ENCODE measurements at regions not wholly inside any gene's neighbourhood (a gene's known extent, or its start where the extent isn't known, plus 50 kb on each side); places are given as distances from the start of the nearest gene placed in this dataset.
A peak's percentile ranks its signal among the peaks of the same experiment; 100 is the strongest.

DNA sequence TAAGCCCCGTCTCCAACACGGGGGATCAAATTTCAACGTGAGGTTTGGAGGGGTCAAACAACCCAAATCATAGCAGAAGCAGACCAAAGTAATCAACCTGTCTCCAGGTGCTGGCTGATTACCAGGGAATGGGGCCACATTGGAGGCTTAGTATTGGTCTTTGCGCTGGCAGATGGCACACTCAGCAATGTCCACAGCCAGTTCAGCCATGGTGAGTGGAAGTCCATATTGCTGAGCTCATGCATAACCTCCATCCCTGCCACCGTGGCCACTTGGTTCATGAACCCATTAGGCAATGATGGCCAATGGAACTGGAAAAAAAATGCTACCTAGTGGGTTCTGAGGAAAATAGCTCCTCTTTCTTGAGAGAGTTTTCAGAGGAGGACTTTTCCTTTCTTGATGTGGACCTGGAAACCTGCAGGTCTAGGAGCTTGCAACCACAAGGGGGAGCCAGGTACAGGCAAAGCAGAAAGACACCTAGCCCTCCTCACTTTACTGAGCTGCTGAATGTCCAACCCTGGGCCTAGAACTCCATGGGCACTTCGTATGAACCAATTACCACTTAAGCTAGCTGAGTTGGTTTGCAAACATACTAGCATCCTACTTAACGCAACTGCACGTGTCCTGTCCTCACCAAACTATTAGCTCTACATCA lies 128.0 kb upstream of the GYPC start:
- DNase-seq: no peak

GRCh38 chr2:126531029-126531428 lies 124.9 kb upstream of the GYPC start:
- no peak for DNase-seq

GRCh38 chr2:126534478-126534877 lies 121.5 kb upstream of the GYPC start:
- no peak for DNase-seq

DNA sequence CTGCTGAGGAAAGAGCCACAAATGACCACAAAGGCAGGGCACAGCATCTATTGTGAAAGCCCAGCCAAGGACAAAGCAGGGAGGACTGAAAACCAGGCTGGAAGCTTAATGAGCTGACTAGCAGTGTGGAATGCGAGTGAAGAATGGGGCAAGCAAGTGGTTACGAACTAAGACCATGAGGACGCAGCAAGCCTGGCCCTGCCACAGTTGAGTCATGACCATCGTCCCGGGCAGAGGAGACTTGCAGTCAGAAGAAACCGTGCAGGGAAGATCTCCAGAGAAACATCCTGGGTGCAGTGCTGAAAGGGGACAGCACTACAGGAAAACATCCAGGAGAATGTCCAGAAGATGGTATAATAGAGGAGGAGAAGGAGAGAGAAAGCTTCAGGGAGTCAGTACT lies 120.5 kb upstream of the GYPC start:
- no peak for DNase-seq

DNA sequence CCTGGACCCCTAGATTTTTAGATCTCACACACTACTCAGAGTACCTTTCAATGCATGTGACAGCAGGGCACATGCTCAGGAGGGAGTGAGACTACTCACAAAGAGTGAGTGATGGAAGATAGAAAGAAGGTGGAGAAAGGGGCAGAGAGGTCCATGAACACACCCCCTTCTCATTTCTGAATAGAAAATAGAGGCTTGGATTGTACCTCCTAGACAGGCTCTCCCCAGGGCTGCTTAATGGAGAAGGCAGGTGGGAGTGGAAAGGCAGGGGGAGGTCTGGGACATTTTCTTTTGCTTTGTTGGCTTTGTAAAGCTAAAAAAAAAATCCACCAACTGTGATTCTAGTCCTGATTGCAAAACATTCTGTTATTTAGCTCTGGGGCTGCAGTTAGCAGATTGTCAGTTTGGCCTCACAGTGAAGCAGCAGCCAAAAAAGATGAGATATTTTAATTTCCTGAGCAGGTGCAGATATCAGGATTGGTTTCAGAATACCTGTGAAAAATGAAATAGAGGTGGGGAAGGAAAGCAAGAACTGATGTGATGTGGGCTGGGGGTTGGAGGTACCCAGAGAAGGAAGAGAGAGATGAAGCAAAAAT lies 119.3 kb upstream of the GYPC start:
- DNase-seq: no peak

GRCh38 chr2:126539101-126539500 lies 116.9 kb upstream of the GYPC start:
- DNase-seq: no peak

DNA sequence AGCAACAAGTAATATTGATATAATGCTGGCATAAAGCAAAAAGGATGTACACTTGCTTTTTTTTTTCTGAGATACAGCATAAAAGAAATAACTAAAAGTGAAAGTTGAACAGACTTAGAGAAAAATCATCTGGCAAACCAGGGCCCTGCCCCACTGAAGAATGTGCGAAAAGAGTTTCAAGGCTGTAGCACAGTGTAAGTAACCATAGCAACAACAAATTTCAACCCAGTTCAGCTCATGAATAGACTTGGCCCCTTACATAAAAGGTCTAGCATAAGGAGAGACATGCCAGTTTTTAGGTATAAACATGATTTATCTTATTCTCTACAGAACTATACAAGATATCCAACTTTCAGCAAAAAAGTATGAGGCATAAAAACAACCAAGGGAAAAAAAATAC lies 113.7 kb upstream of the GYPC start:
- DNase-seq: no peak

DNA sequence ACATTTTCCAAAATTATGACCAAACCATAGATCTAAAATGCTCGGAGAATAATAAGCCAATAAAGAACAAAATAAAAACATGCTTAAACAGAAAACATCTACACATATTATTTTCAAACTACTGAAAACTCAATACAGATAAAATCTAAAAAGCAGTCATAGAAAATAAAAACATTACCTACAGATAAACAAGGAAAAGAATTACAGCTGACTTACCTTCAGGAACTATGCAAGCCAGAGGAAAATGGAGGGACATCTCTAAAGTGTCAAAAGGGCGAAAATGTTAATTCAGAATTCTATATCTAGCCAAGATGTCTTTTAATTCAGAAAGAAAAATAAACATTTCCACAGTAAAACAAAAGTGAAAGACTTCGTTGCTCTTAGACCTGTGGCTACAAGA lies 112.9 kb upstream of the GYPC start:
- peak; percentile 1 for DNase-seq

GRCh38 chr2:126558029-126558428 lies 97.9 kb upstream of the GYPC start:
- DNase-seq: no peak

GRCh38 chr2:126568734-126569133 lies 87.2 kb upstream of the GYPC start:
- no peak for DNase-seq

DNA sequence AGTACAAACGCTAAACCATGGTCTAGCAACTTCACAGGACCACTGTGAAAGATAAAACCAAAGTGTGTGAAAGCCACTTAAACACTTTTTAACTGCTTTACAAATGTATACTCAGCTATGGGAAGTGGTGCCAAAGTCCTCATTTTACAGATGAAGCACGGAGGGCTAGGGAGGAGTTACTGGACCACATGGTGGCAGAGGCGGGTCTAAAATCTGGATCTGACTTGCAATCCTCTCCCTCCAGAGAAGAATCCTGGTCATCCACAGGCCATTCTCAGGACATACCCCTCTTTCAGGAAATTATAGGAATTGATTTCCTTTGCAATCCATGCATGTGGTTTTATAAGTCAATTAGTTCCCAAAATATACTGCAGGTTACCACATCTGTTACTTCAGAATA lies 84.6 kb upstream of the GYPC start:
- DNase-seq: no peak

DNA sequence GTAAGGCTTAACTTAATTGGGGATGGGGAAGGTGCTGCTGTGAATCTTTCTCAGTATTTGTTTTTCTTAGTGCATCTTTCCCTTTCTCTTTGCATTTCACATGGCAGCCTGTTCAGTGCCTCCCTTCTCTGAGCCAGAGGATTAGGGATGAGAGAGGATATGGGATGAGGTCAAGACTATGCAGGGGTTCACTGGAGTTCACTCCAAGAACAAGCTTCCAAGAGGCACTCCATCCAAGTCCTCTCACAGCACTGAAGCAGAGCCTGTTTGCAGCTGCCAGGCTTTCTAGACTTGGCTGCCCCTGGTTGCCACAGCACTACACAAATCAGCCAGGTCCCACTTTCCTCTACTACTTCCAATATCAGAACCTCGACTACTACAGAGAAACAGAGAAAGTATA lies 80.3 kb upstream of the GYPC start:
- DNase-seq: no peak

DNA sequence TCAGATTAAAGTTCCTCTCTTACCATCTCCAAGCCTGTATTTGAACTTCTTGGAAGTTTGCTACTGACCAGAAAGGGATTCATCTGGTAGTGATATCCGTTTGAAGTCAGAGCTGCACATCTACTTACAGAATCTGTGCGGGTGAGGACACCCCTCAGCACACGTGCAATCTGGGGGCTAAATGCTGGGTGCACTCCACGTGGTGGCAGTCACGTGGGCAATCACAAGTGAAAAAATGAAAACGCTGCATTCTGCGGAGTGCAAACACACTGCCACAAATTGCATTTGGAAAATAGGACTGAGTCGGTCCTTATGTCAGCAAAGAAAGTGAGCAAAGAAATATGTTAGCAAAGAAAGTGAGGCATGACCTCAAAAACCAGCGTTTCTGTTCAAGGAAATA lies 76.1 kb upstream of the GYPC start:
- no peak for DNase-seq

DNA sequence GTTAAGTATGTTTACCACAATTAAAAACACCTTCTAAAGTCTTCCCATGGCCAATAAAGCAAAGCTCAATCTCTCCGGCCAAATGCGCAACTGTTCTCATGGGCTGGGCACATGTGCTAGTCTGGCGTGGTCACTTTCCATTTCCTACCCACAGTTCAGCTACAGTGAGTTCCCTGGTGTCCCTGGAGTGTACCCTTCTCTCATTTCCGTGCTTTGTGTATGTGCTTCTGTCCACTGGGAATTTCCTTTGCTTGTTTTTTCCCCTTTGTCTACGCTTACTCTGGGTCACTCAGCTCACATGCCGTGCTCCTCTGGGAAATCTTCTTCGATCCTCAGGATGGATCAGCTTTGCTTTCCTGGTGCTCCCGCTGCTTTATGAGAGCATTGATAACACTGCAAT lies 69.6 kb upstream of the GYPC start:
- DNase-seq: no peak

- no peak for DNase-seq
Measured at GRCh38 chr2:126599062-126599461, 56.9 kb upstream of the GYPC start.

DNA sequence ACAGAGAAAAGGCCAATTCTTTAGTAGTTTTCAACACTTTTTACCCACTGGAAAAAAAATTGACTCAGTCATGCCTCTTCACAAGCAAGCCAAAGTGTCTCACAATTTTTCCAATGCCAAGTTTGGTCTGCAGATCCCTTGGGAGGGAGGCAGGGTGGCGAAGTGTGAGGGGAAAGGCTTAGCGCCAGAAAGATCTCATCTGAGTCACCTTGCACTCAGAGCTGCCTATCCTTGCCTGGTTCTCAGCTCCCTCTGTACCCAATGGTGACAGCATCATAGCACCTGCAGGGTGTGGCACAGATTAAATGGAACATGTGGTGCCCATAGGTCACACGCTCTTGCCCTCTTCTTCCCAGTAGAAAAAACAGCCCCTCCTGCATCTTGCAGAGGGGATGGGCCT lies 55.2 kb upstream of the GYPC start:
- no peak for DNase-seq

DNA sequence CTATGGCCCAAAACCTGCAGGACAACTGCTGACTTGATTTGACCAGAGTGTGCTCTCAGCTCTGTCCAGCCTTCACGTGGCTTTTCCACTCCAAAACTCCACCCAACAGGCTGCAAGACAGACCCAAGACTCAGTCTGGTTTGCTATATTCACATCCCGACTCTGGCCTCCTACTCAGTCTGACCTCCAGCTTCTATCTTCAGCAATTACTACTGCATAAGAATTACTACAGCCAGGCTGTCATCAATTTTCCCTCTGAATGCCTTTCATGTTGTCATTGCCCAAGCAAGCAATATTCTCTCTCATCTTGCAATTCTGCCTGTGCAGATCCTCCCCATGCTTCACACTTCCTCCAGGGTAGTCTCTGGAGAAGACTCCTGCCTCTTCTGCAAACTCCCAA lies 53.6 kb upstream of the GYPC start:
- no peak for DNase-seq

Measured in NCI-H187 treated with DMSO at 0.1 percent for 48 hours (cell line).